ENCODE measurements at regions not wholly inside any gene's neighbourhood (a gene's known extent, or its start where the extent isn't known, plus 50 kb on each side); places are given as distances from the start of the nearest gene placed in this dataset.

GRCh38 chr7:52289247-52289646 is 746.2 kb upstream of the POM121L12 start:
- no peak overlapping the region for H4K8ac ChIP-seq (ENCODE audit: extremely low read depth, insufficient read depth, low read length)
- H3K23me2 ChIP-seq (ENCODE audit: low read depth, low read length), result no peaks in the 10 kb centered on the region
- no peak for FAIRE-seq
- H4K20me1 ChIP-seq (replicated peaks in 1 of 2; ENCODE audit: control insufficient read depth in 1 of 2, insufficient read depth in 2 of 2, low read length in 2 of 2), result no peaks in the 10 kb centered on the region
- no peak overlapping the region for H3K9ac ChIP-seq (replicated peaks in 1 of 4; ENCODE audit: extremely low read depth in 1 of 4, low read depth in 3 of 4, low read length in 3 of 4)
- H3K9me3 ChIP-seq (ENCODE audit: insufficient read depth in 2 of 2, low read depth in 1 of 2, low read length in 1 of 2), result no peaks in the 10 kb centered on the region
- H3K23ac ChIP-seq (ENCODE audit: insufficient read length), result no peak overlapping the region
- H2BK5ac ChIP-seq (ENCODE audit: low read depth, low read length), result no peak overlapping the region
- TF ChIP-seq SP4 (IDR thresholded peaks at IDR 0.05; ENCODE audit: low read length) (no peak), BRCA1 (IDR thresholded peaks at IDR 0.05; ENCODE audit: low read depth, low read length) (no peak), FOSL1 (IDR thresholded peaks at IDR 0.05; ENCODE audit: insufficient read depth, low read depth, low read length) (no peak)
- H4K5ac ChIP-seq (ENCODE audit: insufficient read length, low read depth, low read length), result no peak overlapping the region
- ChIA-PET POLR2A (ENCODE audit: partially characterized antibody) (no interaction called here), CTCF (ENCODE audit: partially characterized antibody) (no interaction called here)
- no peak overlapping the region for H3K4ac ChIP-seq (replicated peaks; ENCODE audit: insufficient read length, low read depth, low read length)
- H3K79me1 ChIP-seq (ENCODE audit: low read depth, low read length), result no peaks in the 10 kb centered on the region
- no peak overlapping the region for H2BK15ac ChIP-seq (ENCODE audit: low read length)
- no peak overlapping the region for H3K27ac ChIP-seq (ENCODE audit: low read depth, low read length)
- no peak overlapping the region for H2AK5ac ChIP-seq (ENCODE audit: low read depth, low read length)
- no peaks in the 10 kb centered on the region for H3K27me3 ChIP-seq (replicated peaks in 1 of 4; ENCODE audit: control insufficient read depth in 3 of 4, extremely low read depth in 1 of 4, insufficient read depth in 3 of 4, low read length in 3 of 4)
- no peaks in the 10 kb centered on the region for H3K79me2 ChIP-seq (ENCODE audit: control insufficient read depth in 1 of 2, insufficient read depth in 2 of 2, low read length in 2 of 2)
- H3K4me3 ChIP-seq (ENCODE audit: extremely low read depth in 1 of 4, insufficient read depth in 2 of 4, low read depth in 3 of 4, low read length in 4 of 4), result no peak overlapping the region
- H4K91ac ChIP-seq (replicated peaks; ENCODE audit: insufficient read length, low read length), result no peak overlapping the region
- H3K56ac ChIP-seq (replicated peaks; ENCODE audit: insufficient read length, low read depth, low read length), result no peak overlapping the region
- H2BK12ac ChIP-seq (ENCODE audit: low read depth, low read length), result no peak overlapping the region
- DNase-seq (ENCODE audit: low read depth in 1 of 2, low spot score in 2 of 2), result no peak
- no peaks in the 10 kb centered on the region for H3K4me1 ChIP-seq (replicated peaks in 1 of 4; ENCODE audit: control insufficient read depth in 3 of 4, insufficient read depth in 4 of 4, low read length in 3 of 4)
- H3K4me2 ChIP-seq (ENCODE audit: insufficient read depth in 1 of 2, low read depth in 2 of 2, low read length in 2 of 2), result no peak overlapping the region
- H2BK20ac ChIP-seq (ENCODE audit: low read length), result no peak overlapping the region
- H3K36me3 ChIP-seq (ENCODE audit: control insufficient read depth in 2 of 4, insufficient read depth in 4 of 4, low read length in 3 of 4), result no peaks in the 10 kb centered on the region
- no peak overlapping the region for H2AFZ ChIP-seq (ENCODE audit: low read length)
- no peak overlapping the region for H3K18ac ChIP-seq (ENCODE audit: extremely low read depth, low read length)
- 91% methylated on average over 2 of the region's 2 CpGs; no CpG with 5 or more reads in 1 of the 2 experiments for WGBS, 2 experiments (ENCODE audit: extremely low coverage in 1 of 2, insufficient coverage in 1 of 2, insufficient read length in 1 of 2, insufficient replicate concordance in 2 of 2, low coverage in 1 of 2, low lambda C conversion rate in 2 of 2, missing lambda C conversion rate in 1 of 2)
- H2BK120ac ChIP-seq (replicated peaks; ENCODE audit: low read depth, low read length), result no peak overlapping the region
- no peak overlapping the region for H3K14ac ChIP-seq (ENCODE audit: insufficient read length)

Measured in H1 (cell line).